HepG2 (cell line): ENCODE measurements at regions not wholly inside any gene's neighbourhood (a gene's known extent, or its start where the extent isn't known, plus 50 kb on each side); places are given as distances from the start of the nearest gene placed in this dataset.

Source experiments
- ATAC-seq: fragments of 200-7000 bp; cut with Tn5 transposase; 3 replicates; pipeline ENCODE4 v1.9.1; 2020; ENCODE audit warnings: mild to moderate bottlenecking, moderate library complexity
- BruUV-seq: library from RNA; stranded (reverse); fragments of 400-500 nt; replicated peaks from 2 replicates; lab custom pipeline; 2021; lab: Mats Ljungman, UMichigan
- CTCF ChIA-PET: fragments of 300-600 bp; formaldehyde crosslinking; extraction: SDS; loops from one replicate; lab custom pipeline; 2021; ENCODE audit warnings: low total read pairs, inconsistent platforms, low intra/inter-chr PET ratio; lab: Yijun Ruan, JAX
- POLR2A ChIA-PET: fragments of 350-600 bp; sonication (Branson Sonifier 250); formaldehyde crosslinking; loops from one replicate; lab custom pipeline; 2020; ENCODE audit warnings: antibody characterized with exemption, inconsistent platforms; lab: Yijun Ruan, JAX
- DNase-seq: peaks from one replicate; pipeline ENCODE4 v3.0.0-alpha.2; 2015; ENCODE audit warnings: low spot score
- FAIRE-seq: peaks from 3 replicates; lab custom pipeline; 2011; peaks lifted over from hg19 to GRCh38; lab: Jason Lieb, UNC
- H2AFZ ChIP-seq: one replicate; pipeline ENCODE4 v1.6.1; 2011; ENCODE audit warnings: low read length, inconsistent platforms
- H3K27ac ChIP-seq: fragments of 300-600 bp; 3 replicates; pipeline ENCODE4 v1.8.0; 2011; ENCODE audit warnings: mixed run types, mild to moderate bottlenecking, mixed read lengths, low read length, inconsistent platforms; ENCODE audit not compliant: insufficient read depth; ENCODE audit errors: extremely low read length
- H3K27me3 ChIP-seq, 2 experiments: fragments of 200-600 bp in 1 of 2; 2 replicates in 1 of 2; 3 replicates in 1 of 2; pipeline versions ENCODE4 v1.6.0 to v1.8.0; 2011; ENCODE audit warnings: low read length in 2 of 2, mild to moderate bottlenecking in 2 of 2, moderate library complexity in 2 of 2, inconsistent platforms in 1 of 2; ENCODE audit not compliant: insufficient read depth in 2 of 2, control insufficient read depth in 1 of 2
- H3K36me3 ChIP-seq, 2 experiments: fragments of 200-600 bp in 1 of 2; replicated peaks in 1 of 2; 2 replicates in 1 of 2; 3 replicates in 1 of 2; pipeline versions ENCODE4 v1.5.1 to v1.8.0; 2011; ENCODE audit warnings: low read length in 2 of 2, inconsistent platforms in 1 of 2; ENCODE audit not compliant: insufficient read depth in 2 of 2, control insufficient read depth in 1 of 2
- H3K4me1 ChIP-seq: 2 replicates; pipeline ENCODE4 v1.5.1; 2012; ENCODE audit warnings: low read length, inconsistent platforms; ENCODE audit not compliant: insufficient read depth
- H3K4me2 ChIP-seq: 2 replicates; pipeline ENCODE4 v1.6.0; 2011; ENCODE audit warnings: low read depth, low read length, inconsistent platforms
- H3K4me3 ChIP-seq, 3 experiments: fragments of 200-600 bp in 1 of 3; sonication (generic), shearing (Covaris generic) in 1 of 3; replicated peaks in 1 of 3; 2 replicates each; pipeline ENCODE4 v1.5.1; 2011 to 2016; ENCODE audit warnings: low read length in 3 of 3, inconsistent platforms in 2 of 3, low read depth in 2 of 3, mild to moderate bottlenecking in 2 of 3, control low read depth in 1 of 3, mixed read lengths in 1 of 3; ENCODE audit not compliant: insufficient read depth in 1 of 3
- H3K79me2 ChIP-seq: one replicate; pipeline ENCODE4 v1.6.1; 2011; ENCODE audit warnings: low read length, inconsistent platforms; ENCODE audit not compliant: insufficient read depth
- H3K9ac ChIP-seq: 2 replicates; pipeline ENCODE4 v1.6.0; 2011; ENCODE audit warnings: mild to moderate bottlenecking, low read depth, low read length, inconsistent platforms; ENCODE audit not compliant: insufficient read depth
- H3K9me3 ChIP-seq: 2 replicates; pipeline ENCODE4 v1.5.1; 2012; ENCODE audit warnings: mild to moderate bottlenecking, low read length
- H4K20me1 ChIP-seq: 2 replicates; pipeline ENCODE4 v1.6.0; 2011; ENCODE audit warnings: inconsistent platforms, mild to moderate bottlenecking, low read length, moderate library complexity; ENCODE audit not compliant: insufficient read depth
- ASH2L ChIP-seq: fragments of 300-600, 200-600 bp; sonication (generic); IDR thresholded peaks from 2 replicates; pipeline ENCODE4 v1.7.0; 2017; ENCODE audit warnings: low read depth, mild to moderate bottlenecking, moderate library complexity, mixed read lengths, low read length; ENCODE audit not compliant: insufficient read length
- E2F5 ChIP-seq: sonication (generic); formaldehyde crosslinking; conservative IDR thresholded peaks from 2 replicates; pipeline ENCODE4 v1.4.0; 2020; ENCODE audit warnings: missing genetic modification reagents
- ETV6 ChIP-seq: sonication (generic); formaldehyde crosslinking; conservative IDR thresholded peaks from 2 replicates; pipeline ENCODE4 v1.4.0; 2020; ENCODE audit warnings: missing genetic modification reagents
- MEIS1 ChIP-seq: sonication (generic); formaldehyde crosslinking; IDR thresholded peaks from 2 replicates; pipeline ENCODE4 v1.9.0; 2021; ENCODE audit warnings: mild to moderate bottlenecking, missing genetic modification reagents, moderate library complexity, borderline replicate concordance
- NCOA1 ChIP-seq: sonication (generic); formaldehyde crosslinking; IDR thresholded peaks from 2 replicates; pipeline ENCODE4 v1.9.0; 2021; ENCODE audit warnings: missing genetic modification reagents
- ZNF562 ChIP-seq: sonication (generic); formaldehyde crosslinking; IDR thresholded peaks from 2 replicates; pipeline ENCODE4 v1.8.0; 2022; ENCODE audit warnings: missing genetic modification reagents, borderline replicate concordance
- WGBS: methylation state at CpG from one replicate; pipeline ENCODE4 v1.1.6; 2017; ENCODE audit warnings: low lambda C conversion rate; 5-methylcytosine and 5-hydroxymethylcytosine counted together
- in situ Hi-C: cut with HindIII; loops from 2 replicates; pipeline ENCODE4 v1.10.0; 2017; ENCODE audit warnings: low pct_unique_long_range_greater_than_20kb; ENCODE audit not compliant: extremely low pct_ligation_motif_present
- intact Hi-C: fragments of 100-400 bp; cut with micrococcal nuclease; formaldehyde crosslinking; loops from one replicate; pipeline ENCODE4 v1.10.0; 2022; ENCODE audit not compliant: unreplicated experiment
- TF ChIP-seq, protein P1 (sequence below): sonication (generic); formaldehyde crosslinking; IDR thresholded peaks from 2 replicates; pipeline ENCODE4 v1.4.0; 2020; ENCODE audit warnings: missing genetic modification reagents
- TF ChIP-seq, protein P2 (sequence below): IDR thresholded peaks from 2 replicates; pipeline ENCODE4 v1.6.1; 2016; ENCODE audit warnings: low read depth, borderline replicate concordance
- TF ChIP-seq, protein P3 (sequence below): sonication (generic); formaldehyde crosslinking; IDR thresholded peaks from 2 replicates; pipeline ENCODE4 v1.5.0; 2020; ENCODE audit warnings: mild to moderate bottlenecking, missing genetic modification reagents
- TF ChIP-seq, protein P4 (sequence below): sonication (generic); formaldehyde crosslinking; IDR thresholded peaks from 2 replicates; pipeline ENCODE4 v1.4.0; 2020; ENCODE audit warnings: missing genetic modification reagents

DNA sequence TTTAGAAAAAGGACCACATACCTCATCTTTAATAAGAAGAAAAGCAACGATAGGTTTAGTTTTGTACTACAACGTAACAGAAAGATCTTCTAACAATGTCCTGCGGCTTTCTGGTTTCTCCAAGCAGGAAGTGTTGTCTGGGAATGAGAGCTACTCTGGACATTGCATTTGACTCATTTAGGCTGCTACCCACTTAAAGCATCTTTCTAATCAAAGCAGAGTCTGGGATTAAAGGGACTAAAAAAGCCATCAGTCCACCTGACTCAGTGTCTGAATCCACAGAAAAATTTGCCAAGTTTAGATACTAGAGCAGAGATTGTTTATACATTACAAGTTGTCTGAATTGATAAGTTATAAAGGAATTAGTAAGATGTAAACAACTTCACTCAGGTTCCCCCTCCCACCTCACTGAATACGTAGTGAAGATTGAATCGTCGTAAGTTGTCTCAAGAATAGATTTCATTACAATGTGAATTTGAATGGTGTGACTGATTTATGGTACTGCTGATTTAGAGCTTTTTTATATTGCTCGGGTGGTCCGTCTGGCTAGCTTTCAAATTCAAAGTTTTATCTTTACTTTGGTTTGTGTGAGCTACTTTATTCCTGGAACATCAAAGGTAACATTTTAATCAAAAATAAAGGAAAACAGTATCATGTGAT, 70.2 kb upstream of the SMIM21 start:
- Histone ChIP-seq H3K4me1 (no peaks in the 10 kb centered on the region), H3K4me3 (no peak overlapping the region), H3K4me2 (no peak overlapping the region), H2AFZ (no peak overlapping the region), H3K79me2 (no peaks in the 10 kb centered on the region), H3K36me3 (no peaks in the 10 kb centered on the region), H3K27ac (no peak overlapping the region), H3K27me3 (peaks cover 0 to 12% of the 10 kb centered on the region in 2 experiments; a peak in 1 of 5 replicates), H3K9me3 (no peaks in the 10 kb centered on the region), H3K9ac (no peak overlapping the region), H4K20me1 (no peaks in the 10 kb centered on the region)
- DNase-seq (no peak), ATAC-seq (no peak), FAIRE-seq (no peak)
- ChIA-PET POLR2A (no interaction called here), CTCF (no interaction called here)
- BruUV-seq = no TSS peak
- TF ChIP-seq, protein P1, sequence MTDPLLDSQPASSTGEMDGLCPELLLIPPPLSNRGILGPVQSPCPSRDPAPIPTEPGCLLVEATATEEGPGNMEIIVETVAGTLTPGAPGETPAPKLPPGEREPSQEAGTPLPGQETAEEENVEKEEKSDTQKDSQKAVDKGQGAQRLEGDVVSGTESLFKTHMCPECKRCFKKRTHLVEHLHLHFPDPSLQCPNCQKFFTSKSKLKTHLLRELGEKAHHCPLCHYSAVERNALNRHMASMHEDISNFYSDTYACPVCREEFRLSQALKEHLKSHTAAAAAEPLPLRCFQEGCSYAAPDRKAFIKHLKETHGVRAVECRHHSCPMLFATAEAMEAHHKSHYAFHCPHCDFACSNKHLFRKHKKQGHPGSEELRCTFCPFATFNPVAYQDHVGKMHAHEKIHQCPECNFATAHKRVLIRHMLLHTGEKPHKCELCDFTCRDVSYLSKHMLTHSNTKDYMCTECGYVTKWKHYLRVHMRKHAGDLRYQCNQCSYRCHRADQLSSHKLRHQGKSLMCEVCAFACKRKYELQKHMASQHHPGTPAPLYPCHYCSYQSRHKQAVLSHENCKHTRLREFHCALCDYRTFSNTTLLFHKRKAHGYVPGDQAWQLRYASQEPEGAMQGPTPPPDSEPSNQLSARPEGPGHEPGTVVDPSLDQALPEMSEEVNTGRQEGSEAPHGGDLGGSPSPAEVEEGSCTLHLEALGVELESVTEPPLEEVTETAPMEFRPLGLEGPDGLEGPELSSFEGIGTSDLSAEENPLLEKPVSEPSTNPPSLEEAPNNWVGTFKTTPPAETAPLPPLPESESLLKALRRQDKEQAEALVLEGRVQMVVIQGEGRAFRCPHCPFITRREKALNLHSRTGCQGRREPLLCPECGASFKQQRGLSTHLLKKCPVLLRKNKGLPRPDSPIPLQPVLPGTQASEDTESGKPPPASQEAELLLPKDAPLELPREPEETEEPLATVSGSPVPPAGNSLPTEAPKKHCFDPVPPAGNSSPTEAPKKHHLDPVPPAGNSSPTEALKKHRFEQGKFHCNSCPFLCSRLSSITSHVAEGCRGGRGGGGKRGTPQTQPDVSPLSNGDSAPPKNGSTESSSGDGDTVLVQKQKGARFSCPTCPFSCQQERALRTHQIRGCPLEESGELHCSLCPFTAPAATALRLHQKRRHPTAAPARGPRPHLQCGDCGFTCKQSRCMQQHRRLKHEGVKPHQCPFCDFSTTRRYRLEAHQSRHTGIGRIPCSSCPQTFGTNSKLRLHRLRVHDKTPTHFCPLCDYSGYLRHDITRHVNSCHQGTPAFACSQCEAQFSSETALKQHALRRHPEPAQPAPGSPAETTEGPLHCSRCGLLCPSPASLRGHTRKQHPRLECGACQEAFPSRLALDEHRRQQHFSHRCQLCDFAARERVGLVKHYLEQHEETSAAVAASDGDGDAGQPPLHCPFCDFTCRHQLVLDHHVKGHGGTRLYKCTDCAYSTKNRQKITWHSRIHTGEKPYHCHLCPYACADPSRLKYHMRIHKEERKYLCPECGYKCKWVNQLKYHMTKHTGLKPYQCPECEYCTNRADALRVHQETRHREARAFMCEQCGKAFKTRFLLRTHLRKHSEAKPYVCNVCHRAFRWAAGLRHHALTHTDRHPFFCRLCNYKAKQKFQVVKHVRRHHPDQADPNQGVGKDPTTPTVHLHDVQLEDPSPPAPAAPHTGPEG = no peak
- TF ChIP-seq ETV6 (CRISPR knock-in tag) (no peak), E2F5 (CRISPR knock-in tag) (no peak), NCOA1 (CRISPR knock-in tag) (no peak), MEIS1 (CRISPR knock-in tag) (no peak), ASH2L (no peak), ZNF562 (CRISPR knock-in tag) (no peak)
- TF ChIP-seq, protein P2, sequence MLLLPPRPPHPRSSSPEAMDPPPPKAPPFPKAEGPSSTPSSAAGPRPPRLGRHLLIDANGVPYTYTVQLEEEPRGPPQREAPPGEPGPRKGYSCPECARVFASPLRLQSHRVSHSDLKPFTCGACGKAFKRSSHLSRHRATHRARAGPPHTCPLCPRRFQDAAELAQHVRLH = no peak
- TF ChIP-seq, protein P3, sequence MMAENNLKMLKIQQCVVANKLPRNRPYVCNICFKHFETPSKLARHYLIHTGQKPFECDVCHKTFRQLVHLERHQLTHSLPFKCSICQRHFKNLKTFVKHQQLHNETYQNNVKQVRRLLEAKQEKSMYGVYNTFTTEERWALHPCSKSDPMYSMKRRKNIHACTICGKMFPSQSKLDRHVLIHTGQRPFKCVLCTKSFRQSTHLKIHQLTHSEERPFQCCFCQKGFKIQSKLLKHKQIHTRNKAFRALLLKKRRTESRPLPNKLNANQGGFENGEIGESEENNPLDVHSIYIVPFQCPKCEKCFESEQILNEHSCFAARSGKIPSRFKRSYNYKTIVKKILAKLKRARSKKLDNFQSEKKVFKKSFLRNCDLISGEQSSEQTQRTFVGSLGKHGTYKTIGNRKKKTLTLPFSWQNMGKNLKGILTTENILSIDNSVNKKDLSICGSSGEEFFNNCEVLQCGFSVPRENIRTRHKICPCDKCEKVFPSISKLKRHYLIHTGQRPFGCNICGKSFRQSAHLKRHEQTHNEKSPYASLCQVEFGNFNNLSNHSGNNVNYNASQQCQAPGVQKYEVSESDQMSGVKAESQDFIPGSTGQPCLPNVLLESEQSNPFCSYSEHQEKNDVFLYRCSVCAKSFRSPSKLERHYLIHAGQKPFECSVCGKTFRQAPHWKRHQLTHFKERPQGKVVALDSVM (CRISPR knock-in tag) = no peak
- TF ChIP-seq, protein P4, sequence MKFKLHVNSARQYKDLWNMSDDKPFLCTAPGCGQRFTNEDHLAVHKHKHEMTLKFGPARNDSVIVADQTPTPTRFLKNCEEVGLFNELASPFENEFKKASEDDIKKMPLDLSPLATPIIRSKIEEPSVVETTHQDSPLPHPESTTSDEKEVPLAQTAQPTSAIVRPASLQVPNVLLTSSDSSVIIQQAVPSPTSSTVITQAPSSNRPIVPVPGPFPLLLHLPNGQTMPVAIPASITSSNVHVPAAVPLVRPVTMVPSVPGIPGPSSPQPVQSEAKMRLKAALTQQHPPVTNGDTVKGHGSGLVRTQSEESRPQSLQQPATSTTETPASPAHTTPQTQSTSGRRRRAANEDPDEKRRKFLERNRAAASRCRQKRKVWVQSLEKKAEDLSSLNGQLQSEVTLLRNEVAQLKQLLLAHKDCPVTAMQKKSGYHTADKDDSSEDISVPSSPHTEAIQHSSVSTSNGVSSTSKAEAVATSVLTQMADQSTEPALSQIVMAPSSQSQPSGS (CRISPR knock-in tag) = no peak
- in situ Hi-C loops = loop anchor here (25.0 kb wide), 2 partner anchors 335 to 835 kb away; no protein-coding TSS in a partner anchor
- intact Hi-C loops = no loop called here
- WGBS = 14% methylated on average over 8 of the region's 8 CpGs
